ENCODE measurements at regions not wholly inside any gene's neighbourhood (a gene's known extent, or its start where the extent isn't known, plus 50 kb on each side); places are given as distances from the start of the nearest gene placed in this dataset.

DNA sequence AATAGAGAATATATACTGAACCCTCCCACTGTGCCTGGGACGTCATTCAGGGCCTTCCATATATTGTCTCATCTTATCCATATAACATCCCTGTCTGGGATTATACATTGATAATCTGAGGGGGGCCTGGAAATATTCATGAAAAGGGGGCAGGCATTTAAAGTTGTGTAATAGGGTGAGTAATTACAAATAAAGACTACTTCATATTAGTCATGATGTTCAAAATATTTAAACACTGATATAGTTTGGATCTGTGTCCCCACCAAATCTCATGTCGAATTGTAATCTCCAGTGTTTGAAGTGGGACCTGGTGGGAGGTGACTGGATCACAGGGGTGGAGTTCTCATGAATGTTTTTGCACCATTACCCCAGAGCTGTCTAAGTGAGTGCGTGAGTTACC is 97.8 kb downstream of the AQP9 start:
- Histone ChIP-seq H3K9me3 (no peaks in the 10 kb centered on the region), H3K4me1 (ENCODE audit: control insufficient read depth in 1 of 2, insufficient read depth in 1 of 2, low read depth in 1 of 2, low read length in 1 of 2) (peaks cover 9% of the 10 kb centered on the region in 2 experiments), H3K27ac (no peak overlapping the region), H3K27me3 (no peaks in the 10 kb centered on the region), H3K36me3 (no peaks in the 10 kb centered on the region), H3K4me3 (ENCODE audit: low read depth in 1 of 2, low read length in 1 of 2) (no peak overlapping the region)
- TF ChIP-seq, protein P1, sequence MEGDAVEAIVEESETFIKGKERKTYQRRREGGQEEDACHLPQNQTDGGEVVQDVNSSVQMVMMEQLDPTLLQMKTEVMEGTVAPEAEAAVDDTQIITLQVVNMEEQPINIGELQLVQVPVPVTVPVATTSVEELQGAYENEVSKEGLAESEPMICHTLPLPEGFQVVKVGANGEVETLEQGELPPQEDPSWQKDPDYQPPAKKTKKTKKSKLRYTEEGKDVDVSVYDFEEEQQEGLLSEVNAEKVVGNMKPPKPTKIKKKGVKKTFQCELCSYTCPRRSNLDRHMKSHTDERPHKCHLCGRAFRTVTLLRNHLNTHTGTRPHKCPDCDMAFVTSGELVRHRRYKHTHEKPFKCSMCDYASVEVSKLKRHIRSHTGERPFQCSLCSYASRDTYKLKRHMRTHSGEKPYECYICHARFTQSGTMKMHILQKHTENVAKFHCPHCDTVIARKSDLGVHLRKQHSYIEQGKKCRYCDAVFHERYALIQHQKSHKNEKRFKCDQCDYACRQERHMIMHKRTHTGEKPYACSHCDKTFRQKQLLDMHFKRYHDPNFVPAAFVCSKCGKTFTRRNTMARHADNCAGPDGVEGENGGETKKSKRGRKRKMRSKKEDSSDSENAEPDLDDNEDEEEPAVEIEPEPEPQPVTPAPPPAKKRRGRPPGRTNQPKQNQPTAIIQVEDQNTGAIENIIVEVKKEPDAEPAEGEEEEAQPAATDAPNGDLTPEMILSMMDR (IDR thresholded peaks at IDR 0.05), result no peak

DNA sequence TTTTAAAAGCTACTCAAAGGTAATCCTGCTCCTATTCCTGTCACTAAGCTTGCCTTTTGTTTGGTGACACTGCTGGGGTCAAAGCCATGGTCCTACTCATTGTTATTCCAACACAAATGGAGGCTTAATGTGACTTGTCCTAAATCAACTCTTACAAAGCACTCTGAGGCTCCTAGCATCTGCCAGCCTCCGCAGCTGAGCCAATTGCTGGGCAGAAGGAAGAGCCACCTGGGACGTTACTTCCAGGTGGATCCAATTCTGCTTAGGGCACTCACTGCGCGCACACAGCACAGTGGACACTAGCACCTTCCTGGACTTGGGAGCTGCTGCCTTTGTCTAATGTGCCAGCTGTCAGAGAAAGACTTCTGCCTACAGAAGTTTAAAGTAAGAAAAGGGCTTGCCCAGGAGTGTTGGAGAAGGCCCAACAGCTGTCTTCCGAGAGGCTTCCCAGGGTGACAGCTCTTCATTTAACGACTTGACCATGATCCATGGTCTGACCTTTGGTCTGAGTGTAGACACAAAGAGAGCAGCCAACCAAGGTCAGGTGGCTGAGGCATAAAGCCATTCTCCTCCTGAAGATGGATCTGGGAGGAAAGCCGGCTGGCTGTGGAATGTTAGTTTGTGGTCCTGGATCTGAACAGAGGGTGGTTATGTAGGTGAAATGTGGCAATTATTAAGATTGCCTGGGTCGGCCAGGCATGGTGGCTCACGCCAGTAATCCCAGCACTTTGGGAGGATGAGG is 102.2 kb downstream of the AQP9 start:
- H3K4me3 ChIP-seq (ENCODE audit: low read depth in 1 of 2, low read length in 1 of 2), result no peak overlapping the region
- H3K27me3 ChIP-seq, result no peaks in the 10 kb centered on the region
- peaks cover 5 to 13% of the 10 kb centered on the region in 2 experiments for H3K4me1 ChIP-seq (ENCODE audit: control insufficient read depth in 1 of 2, insufficient read depth in 1 of 2, low read depth in 1 of 2, low read length in 1 of 2)
- no peaks in the 10 kb centered on the region for H3K9me3 ChIP-seq
- TF ChIP-seq, protein P1 (IDR thresholded peaks at IDR 0.05), result no peak
- no peaks in the 10 kb centered on the region for H3K36me3 ChIP-seq
- no peak overlapping the region for H3K27ac ChIP-seq

DNA sequence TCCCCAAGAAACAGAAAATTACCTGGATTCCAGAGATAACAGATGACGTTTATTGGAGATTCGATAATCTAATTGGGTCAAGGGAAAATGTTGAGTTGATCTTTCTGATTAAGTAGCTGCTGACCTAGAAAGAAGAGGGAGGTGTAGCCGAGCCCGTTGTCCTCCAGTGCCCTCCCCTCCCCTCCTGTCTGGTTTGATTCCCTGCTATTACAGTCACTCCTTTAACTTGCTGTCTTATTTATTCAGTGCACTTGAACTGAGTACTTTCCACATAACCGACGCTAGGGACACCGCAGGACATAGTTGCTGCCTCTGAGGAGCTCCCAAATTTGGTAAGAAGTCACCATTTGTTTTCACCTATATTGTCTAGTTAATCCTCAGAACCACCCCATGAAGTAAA is 103.7 kb downstream of the AQP9 start:
- no peak overlapping the region for H3K27ac ChIP-seq
- no peak overlapping the region for H3K4me3 ChIP-seq (ENCODE audit: low read depth in 1 of 2, low read length in 1 of 2)

DNA sequence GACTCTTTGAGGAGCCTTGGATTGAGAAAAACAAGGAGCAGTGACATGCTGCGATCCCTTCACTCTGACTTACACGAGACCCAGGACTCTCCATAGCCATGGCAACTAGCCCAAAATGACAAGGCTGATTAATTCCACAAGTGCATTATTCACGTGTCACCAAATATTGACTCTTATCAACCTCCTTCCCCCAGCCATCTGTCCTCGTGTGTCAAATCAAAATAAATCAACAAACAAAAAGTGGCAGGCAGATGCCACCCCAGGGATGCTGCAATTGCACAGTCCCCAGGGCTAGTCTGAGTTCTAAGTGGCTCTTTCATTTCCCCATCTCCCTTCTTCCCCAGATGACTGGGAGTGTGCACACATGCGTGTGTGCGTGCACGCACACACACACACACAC is 104.9 kb downstream of the AQP9 start:
- Histone ChIP-seq H3K4me3 (ENCODE audit: low read depth in 1 of 2, low read length in 1 of 2) (no peak overlapping the region), H3K9me3 (no peaks in the 10 kb centered on the region), H3K36me3 (no peaks in the 10 kb centered on the region), H3K4me1 (ENCODE audit: control insufficient read depth in 1 of 2, insufficient read depth in 1 of 2, low read depth in 1 of 2, low read length in 1 of 2) (peaks cover 12 to 23% of the 10 kb centered on the region in 2 experiments), H3K27me3 (no peaks in the 10 kb centered on the region), H3K27ac (no peak overlapping the region)
- TF ChIP-seq, protein P1 (IDR thresholded peaks at IDR 0.05), result no peak

More for the DNA sequence above, 103.7 kb downstream of the AQP9 start:
- H3K9me3 ChIP-seq, result no peaks in the 10 kb centered on the region
- peaks cover 5 to 13% of the 10 kb centered on the region in 2 experiments for H3K4me1 ChIP-seq (ENCODE audit: control insufficient read depth in 1 of 2, insufficient read depth in 1 of 2, low read depth in 1 of 2, low read length in 1 of 2)
- H3K27me3 ChIP-seq, result no peaks in the 10 kb centered on the region
- H3K36me3 ChIP-seq, result no peaks in the 10 kb centered on the region
- TF ChIP-seq, protein P1 (IDR thresholded peaks at IDR 0.05), result no peak

DNA sequence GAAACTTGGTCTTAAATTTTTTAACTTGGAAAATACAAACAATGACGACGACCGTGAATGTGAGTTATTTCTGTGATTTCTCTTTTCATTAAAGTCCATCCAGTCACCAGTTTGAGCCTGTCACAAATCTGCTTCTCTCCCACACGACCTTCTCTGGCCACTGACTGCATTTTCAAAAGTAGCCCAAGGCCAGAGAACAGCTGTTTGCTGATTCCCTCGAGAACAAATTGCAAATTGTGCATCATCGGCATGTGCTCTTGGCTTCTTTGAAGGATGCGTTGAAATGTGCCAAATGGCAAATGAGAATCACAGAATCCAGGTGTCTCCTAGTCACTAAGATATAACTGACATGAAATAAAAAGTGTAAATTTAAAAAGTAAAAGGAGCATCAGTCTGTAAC is 106.4 kb downstream of the AQP9 start:
- TF ChIP-seq, protein P1 (IDR thresholded peaks at IDR 0.05), result no peak
- Histone ChIP-seq H3K27ac (no peak overlapping the region), H3K36me3 (no peaks in the 10 kb centered on the region), H3K4me3 (ENCODE audit: low read depth in 1 of 2, low read length in 1 of 2) (no peak overlapping the region), H3K9me3 (no peaks in the 10 kb centered on the region), H3K27me3 (no peaks in the 10 kb centered on the region), H3K4me1 (ENCODE audit: control insufficient read depth in 1 of 2, insufficient read depth in 1 of 2, low read depth in 1 of 2, low read length in 1 of 2) (peaks cover 18 to 33% of the 10 kb centered on the region in 2 experiments)
